ENCODE measurements at regions not wholly inside any gene's neighbourhood (a gene's known extent, or its start where the extent isn't known, plus 50 kb on each side); places are given as distances from the start of the nearest gene placed in this dataset.

GRCh38 chr12:24499151-24500146 lies 449.5 kb downstream of the BCAT1 start:
- H3K4me2 ChIP-seq (ENCODE audit: insufficient read depth, low read length) = no peak overlapping the region
- no peaks in the 10 kb centered on the region for H3K79me2 ChIP-seq (ENCODE audit: control insufficient read depth, insufficient read depth, low read length)
- no peaks in the 10 kb centered on the region for H3K27me3 ChIP-seq (ENCODE audit: control insufficient read depth in 2 of 2, insufficient read depth in 2 of 2, low read length in 2 of 2)
- H3K4me3 ChIP-seq = no peak overlapping the region
- no peaks in the 10 kb centered on the region for H3K9me3 ChIP-seq (replicated peaks; ENCODE audit: control insufficient read depth, insufficient read depth, low read depth, low read length)
- no peak overlapping the region for H2AFZ ChIP-seq (ENCODE audit: low read depth, low read length)
- in situ Hi-C loops (cut with MboI) = no loop called here
- ChIA-PET POLR2A (no interaction called here), CTCF (ENCODE audit: low intra/inter-chr PET ratio) (no interaction called here)
- DNase-seq (ENCODE audit: extremely low read depth in 1 of 4, low spot score in 3 of 4) (no peak), ATAC-seq (no peak), FAIRE-seq (no peak)
- no peak for TF ChIP-seq SMARCA4 (IDR thresholded peaks at IDR 0.05)
- no peak for TF ChIP-seq HDAC2 (IDR thresholded peaks at IDR 0.05)
- TF ChIP-seq TBP (optimal IDR thresholded peaks at IDR 0.05; ENCODE audit: low read depth, low read length) = no peak
- no peak for TF ChIP-seq HNRNPLL (IDR thresholded peaks at IDR 0.05; ENCODE audit: low read depth, low read length, poor library complexity, severe bottlenecking)
- TF ChIP-seq TOE1 (IDR thresholded peaks at IDR 0.05; ENCODE audit: borderline replicate concordance) = no peak
- no peak for TF ChIP-seq TOE1 (CRISPR knock-in tag; IDR thresholded peaks at IDR 0.05; ENCODE audit: borderline replicate concordance, low read depth)
- no peak for TF ChIP-seq NFYB (IDR thresholded peaks at IDR 0.05; ENCODE audit: extremely low read depth, insufficient read length)
- no peaks in the 10 kb centered on the region for H4K20me1 ChIP-seq (replicated peaks; ENCODE audit: control insufficient read depth, insufficient read depth, low read length)
- BruUV-seq (replicated peaks) = no TSS peak
- intact Hi-C loops (cut with micrococcal nuclease) = no loop called here
- no peak overlapping the region for H3K9ac ChIP-seq (ENCODE audit: insufficient read depth in 1 of 2, low read depth in 2 of 2, low read length in 2 of 2)
- WGBS (ENCODE audit: insufficient coverage, low coverage, missing lambda C conversion rate) = 0% methylated on average over 8 of the region's 8 CpGs
- no peaks in the 10 kb centered on the region for H3K36me3 ChIP-seq (ENCODE audit: control insufficient read depth, insufficient read depth, low read length)
- no peaks in the 10 kb centered on the region for H3K9me1 ChIP-seq (ENCODE audit: control insufficient read depth, insufficient read depth, low read length)
- no peak overlapping the region for H3K27ac ChIP-seq (ENCODE audit: extremely low read depth, low read depth, low read length)
- H3K4me1 ChIP-seq (replicated peaks in 1 of 2; ENCODE audit: control insufficient read depth in 2 of 2, insufficient read depth in 2 of 2, low read length in 2 of 2) = no peaks in the 10 kb centered on the region
